Endothelial cell (in vitro differentiated cells): ENCODE measurements at regions not wholly inside any gene's neighbourhood (a gene's known extent, or its start where the extent isn't known, plus 50 kb on each side); places are given as distances from the start of the nearest gene placed in this dataset.

ENCODE experiments used
- DNase-seq: peaks from one replicate; pipeline ENCODE4 v3.0.0; 2021; ENCODE audit warnings: low spot score
- H3K27ac Mint-ChIP-seq: one replicate; pipeline ENCODE4 v1.8.0; 2021; ENCODE audit warnings: mixed read lengths, inconsistent platforms; ENCODE audit not compliant: unreplicated experiment
- H3K27me3 Mint-ChIP-seq: one replicate; pipeline ENCODE4 v1.8.0; 2021; ENCODE audit warnings: mild to moderate bottlenecking, moderate library complexity, mixed read lengths, inconsistent platforms; ENCODE audit not compliant: unreplicated experiment
- H3K36me3 Mint-ChIP-seq: one replicate; pipeline ENCODE4 v1.8.0; 2021; ENCODE audit warnings: mild to moderate bottlenecking, low read depth, mixed read lengths, inconsistent platforms; ENCODE audit not compliant: unreplicated experiment
- H3K4me1 Mint-ChIP-seq: one replicate; pipeline ENCODE4 v1.8.0; 2021; ENCODE audit warnings: mild to moderate bottlenecking, mixed read lengths, inconsistent platforms; ENCODE audit not compliant: unreplicated experiment
- H3K4me3 Mint-ChIP-seq: one replicate; pipeline ENCODE4 v1.8.0; 2021; ENCODE audit warnings: mild to moderate bottlenecking, mixed read lengths, inconsistent platforms; ENCODE audit not compliant: unreplicated experiment
- H3K9me3 Mint-ChIP-seq: one replicate; pipeline ENCODE4 v1.8.0; 2021; ENCODE audit warnings: mixed read lengths, inconsistent platforms; ENCODE audit not compliant: unreplicated experiment
- CTCF ChIP-seq: fragments of 200-600 bp; sonication (generic); IDR thresholded peaks from one replicate; pipeline ENCODE4 v1.5.0; 2021; ENCODE audit warnings: antibody characterized with exemption; ENCODE audit not compliant: unreplicated experiment

- no peak overlapping the region for H3K27ac Mint-ChIP-seq
- no peak overlapping the region for H3K4me3 Mint-ChIP-seq
- peaks cover 4% of the 10 kb centered on the region for H3K36me3 Mint-ChIP-seq
- no peaks in the 10 kb centered on the region for H3K4me1 Mint-ChIP-seq
- DNase-seq = no peak
- H3K27me3 Mint-ChIP-seq = no peaks in the 10 kb centered on the region
- H3K9me3 Mint-ChIP-seq = no peaks in the 10 kb centered on the region
- no peak for TF ChIP-seq CTCF
Measured at GRCh38 chrX:23524467-23524866, 142.8 kb upstream of the PRDX4 start.

DNA sequence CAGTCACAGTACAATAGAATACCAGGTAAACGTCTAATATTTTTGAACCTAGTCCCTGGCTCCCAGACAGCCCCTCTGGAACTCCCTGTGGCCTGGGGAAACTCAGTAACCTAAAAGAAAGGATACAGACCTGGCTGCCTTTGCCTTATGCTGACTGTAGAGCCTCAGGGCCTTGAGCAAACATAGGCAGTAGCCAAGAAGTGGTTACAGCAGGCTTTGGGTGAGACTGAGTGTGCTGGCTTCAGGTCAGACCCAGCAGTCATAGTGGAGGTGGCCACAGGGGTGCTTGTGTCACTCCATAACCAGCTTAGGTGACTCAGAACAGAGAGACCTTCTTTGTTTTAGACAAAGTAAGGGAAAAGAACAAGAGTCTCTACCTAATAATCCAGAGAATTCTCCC lies 141.8 kb upstream of the PRDX4 start:
- Mint-ChIP-seq H3K4me1 (no peaks in the 10 kb centered on the region), H3K4me3 (no peak overlapping the region), H3K27ac (no peak overlapping the region), H3K9me3 (no peaks in the 10 kb centered on the region), H3K27me3 (no peaks in the 10 kb centered on the region), H3K36me3 (peaks cover 4% of the 10 kb centered on the region)
- TF ChIP-seq CTCF = no peak
- no peak for DNase-seq

DNA sequence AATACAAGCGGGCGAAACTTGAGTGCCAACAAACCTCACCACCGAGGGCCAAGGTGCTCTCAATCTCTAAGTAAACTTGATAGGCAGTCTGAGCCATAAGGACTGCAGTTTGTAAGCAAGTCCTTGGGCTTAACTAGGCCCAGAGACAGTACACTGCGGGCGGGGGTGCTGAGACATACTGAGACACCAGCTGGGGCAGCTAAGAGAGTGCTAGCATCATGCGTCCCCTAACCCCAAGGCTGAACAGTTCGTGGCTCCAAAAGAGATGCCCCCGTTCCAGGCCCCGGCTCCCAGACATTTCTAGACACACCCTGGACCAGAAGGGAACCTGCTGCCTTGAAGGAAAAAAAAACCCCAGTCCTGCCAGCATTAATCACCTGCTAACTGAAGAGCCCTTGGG lies 126.8 kb upstream of the PRDX4 start:
- H3K36me3 Mint-ChIP-seq = no peaks in the 10 kb centered on the region
- H3K4me1 Mint-ChIP-seq = no peaks in the 10 kb centered on the region
- no peak for TF ChIP-seq CTCF
- H3K27me3 Mint-ChIP-seq = no peaks in the 10 kb centered on the region
- DNase-seq = no peak
- H3K9me3 Mint-ChIP-seq = no peaks in the 10 kb centered on the region
- H3K4me3 Mint-ChIP-seq = no peak overlapping the region
- no peak overlapping the region for H3K27ac Mint-ChIP-seq

DNA sequence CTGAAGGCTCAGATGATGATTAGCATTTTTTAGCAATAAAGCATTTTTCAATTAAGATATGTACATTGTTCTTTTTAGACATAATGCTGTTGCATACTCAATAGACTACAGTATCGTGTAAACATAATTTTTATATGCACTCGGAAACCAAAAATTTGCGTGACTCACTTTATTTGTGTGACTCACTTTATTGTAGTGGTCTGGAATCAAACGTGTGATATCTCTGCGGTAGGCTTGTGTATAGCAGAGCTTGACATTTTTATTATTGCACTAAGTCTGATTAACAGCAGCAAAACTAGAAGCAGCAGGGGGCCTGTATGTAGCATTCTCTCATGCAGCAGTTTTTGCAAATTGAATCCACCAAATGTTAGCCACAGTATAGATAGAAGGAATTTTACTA lies 119.1 kb upstream of the PRDX4 start:
- no peak overlapping the region for H3K4me3 Mint-ChIP-seq
- no peak for TF ChIP-seq CTCF
- H3K27ac Mint-ChIP-seq = no peak overlapping the region
- no peaks in the 10 kb centered on the region for H3K9me3 Mint-ChIP-seq
- H3K27me3 Mint-ChIP-seq = peaks cover 1% of the 10 kb centered on the region
- H3K36me3 Mint-ChIP-seq = no peaks in the 10 kb centered on the region
- H3K4me1 Mint-ChIP-seq = no peaks in the 10 kb centered on the region
- DNase-seq = no peak

- TF ChIP-seq CTCF = no peak
- H3K36me3 Mint-ChIP-seq = no peaks in the 10 kb centered on the region
- no peak overlapping the region for H3K27ac Mint-ChIP-seq
- DNase-seq = no peak
- peaks cover 1% of the 10 kb centered on the region for H3K27me3 Mint-ChIP-seq
- H3K4me1 Mint-ChIP-seq = no peaks in the 10 kb centered on the region
- no peaks in the 10 kb centered on the region for H3K9me3 Mint-ChIP-seq
- no peak overlapping the region for H3K4me3 Mint-ChIP-seq
Measured at GRCh38 chrX:23552303-23552702, 115.0 kb upstream of the PRDX4 start.
